ENCODE measurements at regions not wholly inside any gene's neighbourhood (a gene's known extent, or its start where the extent isn't known, plus 50 kb on each side); places are given as distances from the start of the nearest gene placed in this dataset.

GRCh38 chr7:34425631-34426384, 232.2 kb upstream of the NPSR1 start:
- no peak overlapping the region for H3K4me2 ChIP-seq (ENCODE audit: low read length)
- DNase-seq (ENCODE audit: low read depth, low spot score) (no peak), ATAC-seq (no peak)
- no peak overlapping the region for H3K27ac ChIP-seq (ENCODE audit: low read depth, low read length)
- BruUV-seq (replicated peaks): no TSS peak
- no peaks in the 10 kb centered on the region for H3K27me3 ChIP-seq (ENCODE audit: insufficient read depth, low read length)
- no peaks in the 10 kb centered on the region for H3K9me2 ChIP-seq (ENCODE audit: insufficient read depth)
- H3K9ac ChIP-seq (ENCODE audit: low read length): no peak overlapping the region
- no peak overlapping the region for H2AFZ ChIP-seq (ENCODE audit: low read depth, low read length, poor library complexity, severe bottlenecking)
- ChIA-PET RAD21 (ENCODE audit: low non-redundant PET in 1 of 2, low total read pairs in 2 of 2, uncharacterized antibody in 2 of 2, unreplicated experiment in 2 of 2) (no interaction called here), POLR2A (no interaction called here), CTCF (interaction anchor here (1.7 kb wide), 1 partner anchor 105 kb away, joined by 3 read pairs; no protein-coding TSS in a partner anchor)
- no peaks in the 10 kb centered on the region for H3K36me3 ChIP-seq (ENCODE audit: control insufficient read depth in 1 of 2, insufficient read depth in 2 of 2, low read length in 2 of 2)
- H3K9me3 ChIP-seq (ENCODE audit: control insufficient read depth in 1 of 2, insufficient read depth in 1 of 2, low read depth in 1 of 2, low read length in 2 of 2): no peaks in the 10 kb centered on the region
- no peaks in the 10 kb centered on the region for H3K79me2 ChIP-seq (ENCODE audit: insufficient read depth, low read length)
- H3K4me1 ChIP-seq (ENCODE audit: control insufficient read depth in 1 of 2, insufficient read depth in 2 of 2, low read length in 2 of 2): no peaks in the 10 kb centered on the region
- H3K4me3 ChIP-seq (replicated peaks in 1 of 2; ENCODE audit: low read depth in 1 of 2, low read length in 2 of 2): no peak overlapping the region
- H4K20me1 ChIP-seq (ENCODE audit: insufficient read depth): no peaks in the 10 kb centered on the region
- TF ChIP-seq, protein P1, sequence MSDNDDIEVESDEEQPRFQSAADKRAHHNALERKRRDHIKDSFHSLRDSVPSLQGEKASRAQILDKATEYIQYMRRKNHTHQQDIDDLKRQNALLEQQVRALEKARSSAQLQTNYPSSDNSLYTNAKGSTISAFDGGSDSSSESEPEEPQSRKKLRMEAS (IDR thresholded peaks at IDR 0.05): no peak
- TF ChIP-seq CTCF (IDR thresholded peaks at IDR 0.05 in 2 of 3, conservative IDR thresholded peaks at IDR 0.05 in 1 of 3; ENCODE audit: borderline replicate concordance in 1 of 3, insufficient read depth in 1 of 3, low read depth in 2 of 3, low read length in 2 of 3) (no peak), SP1 (IDR thresholded peaks at IDR 0.05; ENCODE audit: low read depth) (no peak), ZNF274 (IDR thresholded peaks at IDR 0.05; ENCODE audit: low read depth, low read length) (no peak), CEBPB (IDR thresholded peaks at IDR 0.05; ENCODE audit: low read depth) (no peak)
- intact Hi-C loops (cut with micrococcal nuclease): no loop called here

DNA sequence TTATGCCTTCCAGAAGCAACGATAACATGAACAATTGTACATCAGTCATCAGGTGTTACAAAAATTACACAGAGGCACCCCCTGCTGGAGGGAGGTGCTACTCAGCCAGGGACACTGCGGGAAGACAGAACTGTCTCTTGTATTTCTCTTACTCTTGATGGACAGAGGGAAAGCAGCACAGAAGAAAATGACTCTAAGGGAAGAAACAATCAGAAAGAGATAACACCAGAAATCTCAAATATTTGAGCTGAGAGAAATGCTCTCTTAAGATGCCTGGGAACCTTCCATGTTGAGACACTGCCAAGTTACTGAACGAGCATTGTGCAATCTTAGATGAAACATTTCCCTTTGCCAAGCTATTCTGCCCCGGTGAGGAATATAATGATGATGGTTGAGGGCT, 227.6 kb upstream of the NPSR1 start:
- POLR2A ChIA-PET: no interaction called here
- DNase-seq (ENCODE audit: low read depth, low spot score) (peak; percentile 4), ATAC-seq (peak; percentile 83)
- Histone ChIP-seq H3K9me3 (ENCODE audit: control insufficient read depth in 1 of 2, insufficient read depth in 1 of 2, low read depth in 1 of 2, low read length in 2 of 2) (no peaks in the 10 kb centered on the region), H3K4me3 (replicated peaks in 1 of 2; ENCODE audit: low read depth in 1 of 2, low read length in 2 of 2) (no peak overlapping the region), H3K79me2 (ENCODE audit: insufficient read depth, low read length) (no peaks in the 10 kb centered on the region), H3K27ac (ENCODE audit: low read depth, low read length) (no peak overlapping the region), H4K20me1 (ENCODE audit: insufficient read depth) (no peaks in the 10 kb centered on the region), H3K9ac (ENCODE audit: low read length) (no peak overlapping the region), H3K4me1 (ENCODE audit: control insufficient read depth in 1 of 2, insufficient read depth in 2 of 2, low read length in 2 of 2) (no peaks in the 10 kb centered on the region), H3K9me2 (ENCODE audit: insufficient read depth) (no peaks in the 10 kb centered on the region), H2AFZ (ENCODE audit: low read depth, low read length, poor library complexity, severe bottlenecking) (no peak overlapping the region), H3K4me2 (ENCODE audit: low read length) (no peak overlapping the region), H3K27me3 (ENCODE audit: insufficient read depth, low read length) (no peaks in the 10 kb centered on the region), H3K36me3 (ENCODE audit: control insufficient read depth in 1 of 2, insufficient read depth in 2 of 2, low read length in 2 of 2) (no peaks in the 10 kb centered on the region)
- intact Hi-C loops (cut with micrococcal nuclease): loop anchor here (1.0 kb wide), 3 partner anchors 109 to 339 kb away; no protein-coding TSS in a partner anchor
- TF ChIP-seq EGR1 (IDR thresholded peaks at IDR 0.05; ENCODE audit: low read depth): no peak
- no peak; the same call in 1 of the 2 replicates for TF ChIP-seq CEBPB (IDR thresholded peaks at IDR 0.05; ENCODE audit: low read depth)
- TF ChIP-seq SP1 (IDR thresholded peaks at IDR 0.05; ENCODE audit: low read depth): no peak
- no peak for TF ChIP-seq REST (IDR thresholded peaks at IDR 0.05; ENCODE audit: low read depth)
- TF ChIP-seq ZFX (IDR thresholded peaks at IDR 0.05): no peak
- TF ChIP-seq RAD21 (IDR thresholded peaks at IDR 0.05; ENCODE audit: low read depth): peak; percentile 78
- TF ChIP-seq CTCF (IDR thresholded peaks at IDR 0.05 in 2 of 3, conservative IDR thresholded peaks at IDR 0.05 in 1 of 3; ENCODE audit: borderline replicate concordance in 1 of 3, insufficient read depth in 1 of 3, low read depth in 2 of 3, low read length in 2 of 3): peak; percentile 63 to 75 (median 73)
- CTCF ChIA-PET: interaction anchor here (3.4 kb wide), 1 partner anchor 110 kb away, joined by 11 read pairs; no protein-coding TSS in a partner anchor
- RAD21 ChIA-PET (ENCODE audit: low non-redundant PET in 1 of 2, low total read pairs in 2 of 2, uncharacterized antibody in 2 of 2, unreplicated experiment in 2 of 2): interaction anchor here in 1 of 2 experiments (1.0 kb wide), 1 partner anchor 110 kb away, joined by 5 read pairs; no protein-coding TSS in a partner anchor
- no TSS peak for BruUV-seq (replicated peaks)
